ENCODE measurements at regions not wholly inside any gene's neighbourhood (a gene's known extent, or its start where the extent isn't known, plus 50 kb on each side); places are given as distances from the start of the nearest gene placed in this dataset.

- Histone ChIP-seq H4K20me1 (ENCODE audit: insufficient read depth, low read length) (no peaks in the 10 kb centered on the region), H3K27ac (ENCODE audit: low read depth, low read length, poor library complexity, severe bottlenecking) (no peak overlapping the region), H3K79me2 (ENCODE audit: insufficient read depth, low read depth, low read length) (no peaks in the 10 kb centered on the region), H3K9me2 (ENCODE audit: insufficient read depth, low read length) (no peaks in the 10 kb centered on the region), H2AFZ (ENCODE audit: low read length) (no peak overlapping the region), H3K4me1 (ENCODE audit: insufficient read depth, low read length, poor library complexity, severe bottlenecking) (no peaks in the 10 kb centered on the region), H3K9me3 (ENCODE audit: low read length) (no peaks in the 10 kb centered on the region), H3K4me3 (ENCODE audit: low read depth, low read length, poor library complexity, severe bottlenecking) (no peak overlapping the region), H3K36me3 (ENCODE audit: insufficient read depth, low read length) (no peaks in the 10 kb centered on the region), H3K4me2 (ENCODE audit: low read length) (no peak overlapping the region)
- no peak for TF ChIP-seq CTCF (conservative IDR thresholded peaks at IDR 0.05; ENCODE audit: low read length)
- TF ChIP-seq EZH2phosphoT487 (IDR thresholded peaks at IDR 0.05; ENCODE audit: borderline replicate concordance, low read depth, low read length), result no peak
- BruUV-seq (replicated peaks), result no TSS peak
- ChIA-PET POLR2A (no interaction called here), CTCF (ENCODE audit: unreplicated experiment) (no interaction called here)
- intact Hi-C loops (cut with micrococcal nuclease; ENCODE audit: unreplicated experiment), result no loop called here
- DNase-seq (ENCODE audit: low spot score), result no peak
These were observed 654.6 kb upstream of the CADM2 start for GRCh38 chr3:84304214-84304613.

DNA sequence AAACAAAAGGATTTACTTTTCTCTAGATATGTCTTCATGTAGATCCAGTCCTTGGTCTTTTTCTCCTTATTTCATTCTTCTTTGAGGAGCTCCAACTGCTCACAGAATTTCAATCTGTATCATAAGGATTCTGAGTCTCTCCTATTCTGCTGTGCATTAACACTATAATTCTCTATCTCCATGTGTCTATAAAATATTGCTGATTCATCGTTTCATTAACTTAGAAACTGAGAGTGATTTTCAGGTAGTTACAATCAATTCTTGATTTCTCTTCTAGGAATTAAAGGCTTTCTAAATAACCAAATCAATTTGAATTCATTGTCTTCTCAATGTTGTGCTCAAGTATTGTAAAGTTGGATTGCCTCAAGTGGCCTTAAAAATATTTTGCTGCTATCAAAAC, 651.5 kb upstream of the CADM2 start:
- POLR2A ChIA-PET, result no interaction called here
- Histone ChIP-seq H3K4me3 (ENCODE audit: low read depth, low read length, poor library complexity, severe bottlenecking) (no peak overlapping the region), H3K9me3 (ENCODE audit: low read length) (no peaks in the 10 kb centered on the region), H3K4me2 (ENCODE audit: low read length) (no peak overlapping the region), H3K36me3 (ENCODE audit: insufficient read depth, low read length) (no peaks in the 10 kb centered on the region), H3K9me2 (ENCODE audit: insufficient read depth, low read length) (no peaks in the 10 kb centered on the region), H2AFZ (ENCODE audit: low read length) (no peak overlapping the region), H3K79me2 (ENCODE audit: insufficient read depth, low read depth, low read length) (no peaks in the 10 kb centered on the region), H4K20me1 (ENCODE audit: insufficient read depth, low read length) (no peaks in the 10 kb centered on the region), H3K4me1 (ENCODE audit: insufficient read depth, low read length, poor library complexity, severe bottlenecking) (no peaks in the 10 kb centered on the region), H3K27ac (ENCODE audit: low read depth, low read length, poor library complexity, severe bottlenecking) (no peak overlapping the region)
- intact Hi-C loops (cut with micrococcal nuclease; ENCODE audit: unreplicated experiment), result no loop called here
- no peak for TF ChIP-seq CTCF (conservative IDR thresholded peaks at IDR 0.05; ENCODE audit: low read length)
- no peak for TF ChIP-seq EZH2phosphoT487 (IDR thresholded peaks at IDR 0.05; ENCODE audit: borderline replicate concordance, low read depth, low read length)
- no TSS peak for BruUV-seq (replicated peaks)
- DNase-seq (ENCODE audit: low spot score), result no peak
- CTCF ChIA-PET (ENCODE audit: unreplicated experiment), result no interaction called here

GRCh38 chr3:84308379-84308778, 650.4 kb upstream of the CADM2 start:
- Histone ChIP-seq H3K4me1 (ENCODE audit: insufficient read depth, low read length, poor library complexity, severe bottlenecking) (no peaks in the 10 kb centered on the region), H3K36me3 (ENCODE audit: insufficient read depth, low read length) (no peaks in the 10 kb centered on the region), H3K27ac (ENCODE audit: low read depth, low read length, poor library complexity, severe bottlenecking) (no peak overlapping the region), H3K79me2 (ENCODE audit: insufficient read depth, low read depth, low read length) (no peaks in the 10 kb centered on the region), H3K9me2 (ENCODE audit: insufficient read depth, low read length) (no peaks in the 10 kb centered on the region), H4K20me1 (ENCODE audit: insufficient read depth, low read length) (no peaks in the 10 kb centered on the region), H3K4me2 (ENCODE audit: low read length) (no peak overlapping the region), H3K4me3 (ENCODE audit: low read depth, low read length, poor library complexity, severe bottlenecking) (no peak overlapping the region), H2AFZ (ENCODE audit: low read length) (no peak overlapping the region), H3K9me3 (ENCODE audit: low read length) (no peaks in the 10 kb centered on the region)
- no peak for TF ChIP-seq EZH2phosphoT487 (IDR thresholded peaks at IDR 0.05; ENCODE audit: borderline replicate concordance, low read depth, low read length)
- no peak for TF ChIP-seq CTCF (conservative IDR thresholded peaks at IDR 0.05; ENCODE audit: low read length)
- no TSS peak for BruUV-seq (replicated peaks)
- DNase-seq (ENCODE audit: low spot score), result no peak
- ChIA-PET CTCF (ENCODE audit: unreplicated experiment) (no interaction called here), POLR2A (no interaction called here)
- intact Hi-C loops (cut with micrococcal nuclease; ENCODE audit: unreplicated experiment), result no loop called here

Measured in OCI-LY7 (cell line).